GM18870 (cell line): ENCODE measurements at regions not wholly inside any gene's neighbourhood (a gene's known extent, or its start where the extent isn't known, plus 50 kb on each side); places are given as distances from the start of the nearest gene placed in this dataset.
"Not testable (repeated sequence)": the region's sequence is repeated elsewhere in the genome, so short reads cannot be mapped to it uniquely, and the experiment has no call there.

Experiments
- ATAC-seq: cut with Tn5 transposase; IDR thresholded peaks from one replicate; pipeline ENCODE4 v1.9.1; 2021; ENCODE audit warnings: moderate library complexity; ENCODE audit not compliant: unreplicated experiment

DNA sequence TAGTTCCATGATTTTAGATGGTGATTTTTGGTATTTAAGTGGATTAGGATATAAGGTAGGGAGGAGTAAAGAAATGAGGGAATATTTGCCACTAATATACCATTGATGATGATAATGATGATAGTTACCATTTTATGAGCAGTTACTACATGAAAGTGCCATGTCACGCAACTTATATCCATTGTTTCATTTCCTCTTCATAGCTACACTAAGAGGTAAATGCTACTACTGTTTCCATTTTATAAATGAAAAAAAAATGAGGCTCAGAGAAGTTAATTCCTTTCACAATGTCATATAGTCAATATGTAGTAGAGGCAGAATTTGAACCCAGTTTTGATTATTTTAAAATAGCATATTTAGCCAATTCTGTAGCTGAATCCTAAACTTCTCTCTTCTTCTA, 112.2 kb upstream of the ADRA1B start:
- ATAC-seq = no peak

DNA sequence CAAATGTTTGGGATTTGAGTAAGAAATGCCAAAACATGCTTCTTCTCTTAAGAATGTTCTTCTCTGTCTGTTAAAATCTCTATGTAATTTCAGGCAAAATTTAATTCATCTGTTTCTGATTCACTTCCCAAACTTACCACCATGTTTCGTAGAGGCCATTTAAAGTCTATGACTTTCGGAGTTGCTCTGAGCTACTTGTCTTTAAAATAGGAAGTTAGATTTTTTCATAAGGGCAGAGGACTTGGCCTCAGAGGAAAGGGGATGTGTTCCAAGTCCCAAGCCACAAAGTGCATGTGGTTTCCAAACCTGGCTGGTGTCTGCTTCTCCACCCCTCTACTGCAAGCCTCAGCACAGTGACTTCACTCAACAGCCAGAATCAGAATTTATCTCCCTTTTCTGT, 111.3 kb upstream of the ADRA1B start:
- no peak for ATAC-seq

DNA sequence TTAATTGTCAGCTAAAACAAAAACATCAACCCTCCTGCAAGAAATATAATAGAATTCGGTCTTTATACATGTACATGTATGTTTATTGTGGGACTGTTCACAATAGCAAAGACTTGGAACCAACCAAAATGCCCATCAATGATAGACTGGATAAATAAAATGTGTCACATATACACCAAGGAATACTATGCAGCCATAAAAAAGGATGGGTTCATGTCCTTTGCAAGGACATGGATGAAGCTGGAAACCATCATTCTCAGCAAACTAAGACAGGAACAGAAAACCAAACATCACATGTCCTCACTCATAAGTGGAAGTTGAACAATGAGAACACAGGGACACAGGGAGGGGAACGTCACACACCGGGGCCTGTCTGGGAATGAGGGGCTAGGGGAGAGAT, 109.1 kb upstream of the ADRA1B start:
- ATAC-seq = not testable (repeated sequence)

DNA sequence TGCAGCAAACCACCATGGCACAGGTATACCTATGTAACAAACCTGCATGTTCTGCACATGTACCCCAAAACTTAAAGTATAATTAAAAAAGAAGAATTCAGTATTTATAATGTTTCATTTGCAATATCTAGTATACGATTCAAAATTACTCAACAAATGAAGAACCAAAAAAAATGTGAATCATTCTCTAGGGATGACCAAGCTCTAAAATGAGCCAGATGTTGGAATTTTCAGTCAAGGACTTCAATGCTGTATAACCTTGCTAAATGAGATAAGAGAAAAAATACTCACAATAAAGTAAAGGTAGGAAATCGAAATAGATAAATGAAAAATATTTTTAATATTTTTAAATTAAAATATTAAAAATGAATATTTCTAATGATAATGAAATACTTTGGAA, 108.7 kb upstream of the ADRA1B start:
- ATAC-seq = no peak

DNA sequence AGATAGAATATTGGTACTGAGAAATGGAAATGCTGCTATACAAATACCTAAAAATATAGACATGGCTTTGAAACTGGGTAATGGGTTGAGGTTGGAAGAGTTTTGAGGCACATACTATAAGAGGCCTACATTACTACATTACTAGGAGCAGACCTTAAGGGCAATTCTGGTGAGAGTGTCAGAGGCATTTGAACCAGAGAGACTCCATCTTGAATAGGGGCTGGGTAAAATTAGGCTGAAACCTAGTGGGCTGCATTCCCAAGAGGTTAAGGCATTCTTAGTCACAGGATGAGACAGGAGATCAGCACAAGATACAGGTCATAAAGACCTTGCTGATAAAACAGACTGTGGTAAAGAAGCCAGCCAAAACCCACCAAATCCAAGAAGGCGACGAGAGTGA, 104.6 kb upstream of the ADRA1B start:
- no peak for ATAC-seq

DNA sequence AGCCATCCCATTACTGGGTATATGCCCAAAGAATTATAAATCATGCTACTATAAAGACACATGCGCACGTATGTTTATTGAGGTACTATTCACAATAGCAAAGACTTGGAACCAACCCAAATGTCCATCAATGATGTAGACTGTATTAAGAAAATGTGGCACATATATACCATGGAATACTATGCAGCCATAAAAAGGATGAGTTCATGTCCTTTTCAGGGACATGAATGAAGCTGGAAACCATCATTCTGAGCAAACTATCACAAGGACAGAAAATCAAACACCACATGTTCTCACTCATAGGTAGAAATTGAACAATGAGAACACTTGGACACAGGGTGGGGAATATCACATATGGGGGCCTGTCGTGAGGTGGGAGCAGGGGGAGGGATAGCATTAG, 103.5 kb upstream of the ADRA1B start:
- ATAC-seq = not testable (repeated sequence)

DNA sequence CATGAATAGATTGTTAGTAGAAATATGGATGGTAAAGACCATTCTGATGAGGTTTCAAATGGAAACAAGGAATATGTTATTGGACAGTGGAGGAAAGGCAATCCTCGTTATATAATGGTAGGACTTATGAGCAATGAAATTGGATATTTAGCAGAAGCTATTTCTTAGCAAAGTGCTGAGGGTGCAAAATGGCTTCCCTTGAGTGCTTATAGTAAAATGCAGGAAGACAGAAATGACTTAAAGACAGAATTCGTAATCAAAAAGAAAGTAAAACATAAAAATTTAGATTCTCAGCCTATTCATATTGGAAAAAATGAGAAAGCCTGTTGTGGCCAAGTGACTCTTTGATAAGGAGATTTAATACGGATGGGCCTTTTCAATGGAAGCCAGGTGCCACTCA, 102.1 kb upstream of the ADRA1B start:
- no peak for ATAC-seq

DNA sequence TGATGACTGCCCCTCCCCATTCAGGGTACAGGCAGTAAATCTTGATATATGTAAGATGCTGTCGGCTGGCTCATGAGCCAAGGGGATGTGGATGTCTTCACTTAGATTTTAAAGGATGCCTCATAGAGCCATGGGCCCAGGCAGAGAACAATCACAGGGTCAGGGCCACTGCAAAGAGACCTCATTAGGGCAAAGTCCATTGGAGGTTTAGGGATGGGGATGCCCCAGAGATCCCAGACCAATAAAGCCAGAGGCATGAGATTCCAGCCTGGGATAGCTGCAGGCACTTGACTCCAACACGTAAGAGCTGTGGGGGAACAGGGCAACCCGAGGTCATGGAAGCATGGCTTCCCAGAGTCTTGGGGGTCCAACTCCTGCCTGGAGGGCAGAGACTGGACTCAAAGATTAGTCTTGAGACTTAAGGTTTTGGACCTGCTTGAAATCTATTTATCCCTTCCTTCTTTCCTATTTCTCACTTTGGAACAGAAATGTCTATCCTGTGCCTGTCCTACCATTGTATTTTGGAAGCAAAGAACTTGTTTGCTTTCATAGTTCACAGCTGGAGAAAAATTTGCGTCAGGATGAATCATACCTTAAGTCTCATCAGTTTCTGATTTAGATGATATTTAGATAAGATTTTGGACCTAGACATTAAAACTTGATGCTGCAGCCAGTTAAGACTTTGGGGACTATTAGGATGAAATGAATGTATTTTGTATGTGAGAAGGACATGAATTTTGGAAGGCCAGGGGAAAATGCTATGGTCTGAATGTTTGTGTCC, 101.3 kb upstream of the ADRA1B start:
- no peak for ATAC-seq

DNA sequence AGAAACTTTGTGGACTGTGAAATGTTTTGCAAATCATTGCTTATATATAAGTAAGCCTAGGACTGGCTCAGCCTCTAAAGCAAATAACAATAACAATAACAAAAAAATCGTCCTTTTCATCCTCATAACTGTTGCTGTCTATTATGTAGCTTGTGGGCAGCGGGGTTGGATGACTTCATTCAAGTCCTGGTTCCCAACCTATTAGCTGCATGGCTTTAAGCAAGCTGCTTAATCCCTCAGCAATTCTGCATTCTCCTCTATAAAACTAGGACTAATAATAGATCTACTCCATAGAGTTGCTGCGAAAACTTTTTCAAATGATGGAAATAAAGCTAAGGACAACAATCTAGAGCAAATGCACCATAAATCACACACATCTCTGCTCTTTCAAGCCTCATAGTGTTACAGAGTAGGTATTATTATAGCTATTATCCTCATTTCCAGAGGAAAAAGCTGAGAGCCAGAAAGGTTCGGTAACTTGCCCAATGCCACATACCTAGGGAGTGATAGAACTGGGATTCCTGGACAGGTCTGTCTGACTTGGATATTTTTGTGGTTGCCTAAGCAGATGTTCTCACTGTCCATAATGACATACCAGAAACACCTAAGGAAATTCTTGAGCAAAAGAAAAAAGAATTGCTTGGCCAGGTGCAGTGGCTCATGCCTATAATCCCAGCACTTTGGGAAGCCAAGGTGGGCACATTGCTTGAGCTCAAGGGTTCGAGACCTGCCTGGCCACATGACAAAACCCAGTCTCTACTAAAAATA, 98.8 kb upstream of the ADRA1B start:
- ATAC-seq = no peak

DNA sequence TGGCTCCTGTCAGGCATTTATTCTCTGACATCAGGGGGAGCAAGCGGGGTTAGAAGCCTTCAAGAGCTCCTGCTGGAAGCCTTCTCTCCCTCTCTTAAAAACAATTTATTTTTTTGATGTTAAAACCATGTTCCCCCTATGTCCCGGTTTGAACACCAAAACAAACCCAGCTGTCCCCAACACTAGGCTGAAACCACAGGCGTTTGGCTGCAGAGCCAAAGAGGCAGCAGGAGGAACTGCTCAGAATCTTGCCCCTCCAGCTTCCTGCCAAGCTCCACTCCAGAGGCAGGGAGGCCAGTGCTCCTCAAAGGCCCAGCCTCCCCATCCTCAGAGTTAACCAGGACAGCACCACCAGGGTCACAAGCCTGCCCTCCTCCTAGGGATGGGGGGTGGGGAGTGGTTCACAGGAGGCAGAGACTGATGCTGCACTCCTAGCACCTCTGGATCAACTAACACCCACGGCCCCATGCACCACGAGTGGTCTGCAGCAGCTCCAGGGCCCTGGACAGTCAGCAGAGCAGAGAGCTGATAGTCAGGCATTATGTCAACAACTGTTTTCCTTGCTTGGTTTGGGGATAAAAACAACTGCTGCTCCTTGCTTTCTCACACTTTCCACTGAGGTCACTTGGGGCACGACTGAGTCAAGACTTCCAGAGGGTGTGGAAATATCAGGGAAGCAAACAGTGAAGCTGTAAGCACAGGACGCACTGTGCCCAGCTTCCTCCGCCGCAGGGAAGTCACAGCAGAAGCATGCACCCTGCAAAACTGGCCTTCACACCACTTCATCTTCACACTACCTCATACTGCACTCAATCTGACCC, 96.5 kb upstream of the ADRA1B start:
- no peak for ATAC-seq

DNA sequence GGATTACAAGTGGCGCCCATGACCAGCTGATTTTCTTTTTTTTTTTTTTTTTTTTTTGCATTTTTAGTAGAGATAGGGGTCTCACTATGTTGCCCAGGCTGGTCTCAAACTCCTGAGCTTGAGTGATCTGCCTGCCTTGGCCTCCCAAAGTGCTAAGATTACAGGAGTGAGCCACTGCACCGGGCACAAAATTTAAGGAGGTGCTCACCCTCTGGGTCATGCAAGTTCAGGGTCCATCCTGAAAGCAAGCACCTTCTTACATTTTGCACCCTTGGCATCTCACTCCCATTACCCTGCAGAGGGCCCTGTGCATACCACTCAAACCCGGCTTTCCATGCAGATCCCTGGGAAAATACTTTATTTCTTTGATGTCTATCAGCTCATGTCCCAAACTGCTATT, 95.6 kb upstream of the ADRA1B start:
- no peak for ATAC-seq

DNA sequence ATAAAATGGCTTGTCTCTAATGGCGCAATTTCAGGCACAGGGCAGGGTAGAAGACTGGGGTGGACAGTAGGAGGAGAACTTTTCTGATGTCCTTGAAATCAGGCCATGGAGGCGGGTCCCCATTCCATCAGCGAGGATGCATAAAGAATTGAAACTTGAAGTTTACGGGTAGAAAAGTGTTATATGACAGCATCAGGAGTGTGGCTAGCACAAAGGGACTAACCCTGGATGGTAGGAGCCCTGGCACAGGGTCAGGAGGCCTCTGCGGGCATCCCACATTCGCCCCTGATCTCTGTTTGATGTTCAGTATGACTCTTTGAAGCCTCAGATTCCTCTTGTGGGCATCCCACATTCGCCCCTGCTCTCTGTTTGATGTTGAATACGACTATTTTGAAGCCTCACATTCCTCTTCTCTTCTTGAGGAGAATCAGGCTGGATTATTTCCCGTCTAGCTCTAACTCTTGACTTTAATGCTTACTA, 94.8 kb upstream of the ADRA1B start:
- no peak for ATAC-seq

DNA sequence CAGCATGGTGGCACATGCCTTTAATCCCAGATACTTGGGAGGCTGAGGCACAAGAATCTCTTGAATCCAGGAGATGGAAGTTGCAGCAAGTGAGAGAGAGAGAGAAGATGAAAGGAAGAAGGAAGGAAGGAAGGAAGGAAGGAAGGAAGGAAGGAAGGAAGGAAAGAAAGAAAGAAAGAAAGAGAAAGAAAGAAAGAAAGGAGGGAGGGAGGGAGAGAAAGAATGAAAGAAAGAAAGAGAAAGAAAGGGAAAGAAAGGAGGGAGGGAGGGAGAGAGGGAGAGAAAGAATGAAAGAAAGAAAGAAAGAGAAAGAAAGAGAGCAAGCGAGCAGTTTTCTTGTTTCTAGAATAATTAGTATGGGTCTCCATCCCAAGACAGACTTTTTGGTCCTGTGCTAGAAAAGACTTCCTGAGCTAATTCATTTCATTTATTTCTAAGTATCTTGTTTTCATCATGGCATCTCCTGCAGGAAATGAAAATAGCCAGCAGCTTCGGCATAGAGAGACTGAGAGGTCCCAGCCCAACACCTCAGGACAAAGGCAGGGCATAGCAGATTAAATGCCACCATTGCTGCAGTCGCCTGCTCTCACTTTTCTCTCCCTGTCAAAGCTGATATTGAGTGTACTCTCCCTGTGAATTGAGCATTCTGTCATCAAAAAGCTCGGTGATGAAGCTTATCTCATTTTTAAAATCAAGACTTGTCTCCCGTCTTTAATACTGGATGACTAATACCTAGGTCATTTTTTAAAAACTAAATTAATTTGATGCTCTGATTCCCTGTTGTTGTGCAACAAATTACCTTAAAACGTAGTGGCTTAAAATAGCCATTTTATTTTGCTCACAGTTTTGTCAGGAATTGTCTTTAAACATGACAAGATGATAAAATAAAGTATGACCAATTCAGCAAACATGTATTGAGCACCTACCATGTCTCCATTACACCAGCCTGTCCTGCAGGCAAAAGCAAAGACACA, 91.8 kb upstream of the ADRA1B start:
- ATAC-seq = no peak

DNA sequence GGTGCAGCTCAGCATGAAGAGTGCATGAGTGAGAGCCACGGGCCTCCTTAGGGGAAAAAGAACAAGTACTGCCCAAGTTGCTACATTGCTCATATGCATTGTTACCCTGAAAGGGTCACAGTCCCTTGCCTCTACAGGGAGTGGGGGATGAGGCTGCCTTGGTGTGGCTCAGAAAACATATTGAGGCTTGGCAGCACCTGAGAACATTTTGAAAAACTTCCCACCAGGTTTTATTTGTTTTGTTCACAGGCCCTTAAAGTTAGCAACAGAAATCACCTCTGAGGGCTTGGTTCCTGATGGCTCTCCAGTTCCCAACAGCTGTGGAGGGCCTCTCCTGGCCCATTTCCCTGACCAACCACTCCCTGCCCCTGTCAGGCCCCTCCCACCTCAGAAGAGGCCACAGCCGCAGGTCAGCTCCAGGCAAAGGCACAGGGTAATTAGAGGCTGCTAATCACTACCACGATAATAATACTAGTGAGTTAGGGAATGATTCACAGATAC, 90.7 kb upstream of the ADRA1B start:
- ATAC-seq = no peak

DNA sequence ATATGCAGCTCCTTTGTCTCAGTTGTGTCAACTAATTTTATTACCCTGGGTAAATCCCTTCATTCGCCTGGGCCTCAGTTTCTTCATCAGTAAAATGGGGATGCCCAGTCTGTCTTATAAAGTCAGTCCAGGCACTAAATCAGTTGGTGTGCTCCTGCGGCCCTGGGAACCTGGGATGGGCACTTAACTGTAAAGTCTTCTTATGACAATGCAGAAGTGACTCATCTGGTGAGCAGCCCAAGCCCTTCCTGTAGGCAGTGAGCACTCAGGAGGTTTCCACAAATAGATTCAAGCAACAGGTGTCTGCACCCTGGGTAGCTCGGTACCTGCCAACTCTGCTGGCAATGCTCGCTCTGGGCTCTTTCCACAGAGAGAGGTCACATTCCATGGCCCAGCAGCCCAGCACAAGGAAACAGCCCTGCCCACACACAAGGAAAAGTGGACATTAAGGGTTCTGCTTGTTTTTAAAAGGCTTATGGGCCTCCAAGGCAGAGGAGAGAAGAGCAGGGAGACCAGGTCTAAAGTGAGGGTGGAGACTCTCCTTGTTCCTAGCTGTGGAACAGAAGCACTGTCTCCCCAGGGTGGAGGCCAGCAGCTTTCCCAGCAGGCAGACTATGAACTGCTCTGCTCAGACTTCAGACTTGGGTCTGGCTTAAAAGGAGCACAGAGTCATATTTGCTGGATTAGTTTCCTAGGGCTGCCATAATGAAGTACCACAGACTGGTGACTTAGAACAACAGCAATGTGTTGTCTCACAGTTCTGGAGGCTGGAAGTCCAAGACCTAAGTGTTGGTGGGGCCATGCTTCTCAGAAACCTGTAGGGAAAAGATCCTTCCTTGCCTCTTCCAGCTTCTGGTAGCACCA, 89.7 kb upstream of the ADRA1B start:
- ATAC-seq = peak; percentile 95

DNA sequence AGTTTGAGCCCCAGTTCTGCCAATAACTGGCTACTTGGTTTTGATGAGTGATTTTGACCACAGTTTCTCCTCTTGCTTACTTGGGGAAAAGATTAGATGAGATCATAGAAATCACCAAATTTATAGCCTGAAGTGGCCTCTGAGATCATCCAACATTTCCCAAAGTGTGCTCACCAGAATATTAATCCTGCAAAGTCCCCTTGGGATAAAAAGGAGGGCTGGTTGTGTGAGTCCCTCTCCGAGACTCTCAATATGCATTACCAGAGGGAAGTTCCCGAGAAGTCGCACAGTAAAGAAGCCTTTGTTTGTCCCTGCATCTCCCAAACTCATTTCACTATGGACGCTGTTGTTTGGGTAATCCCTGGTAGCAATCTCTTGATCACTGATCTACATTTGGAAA, 88.4 kb upstream of the ADRA1B start:
- ATAC-seq = no peak

DNA sequence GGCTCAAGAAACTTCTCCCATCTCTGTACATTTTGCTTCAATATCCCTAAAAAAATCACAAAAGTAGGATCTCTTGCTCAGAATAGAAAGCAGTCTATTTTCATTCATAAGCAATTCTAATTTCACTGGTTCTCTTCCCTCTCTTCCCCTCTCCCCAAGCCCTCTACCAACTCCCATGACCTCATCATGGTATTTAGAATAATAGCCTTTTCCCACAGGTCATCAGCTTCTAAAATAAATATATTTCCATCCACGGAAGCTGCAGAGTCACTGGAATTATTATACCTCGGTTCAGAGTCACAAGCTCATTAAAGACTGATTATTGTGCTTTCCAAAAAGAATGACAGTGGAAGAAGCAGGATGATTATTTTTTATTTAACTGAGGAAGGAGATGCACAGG, 84.2 kb upstream of the ADRA1B start:
- no peak for ATAC-seq

DNA sequence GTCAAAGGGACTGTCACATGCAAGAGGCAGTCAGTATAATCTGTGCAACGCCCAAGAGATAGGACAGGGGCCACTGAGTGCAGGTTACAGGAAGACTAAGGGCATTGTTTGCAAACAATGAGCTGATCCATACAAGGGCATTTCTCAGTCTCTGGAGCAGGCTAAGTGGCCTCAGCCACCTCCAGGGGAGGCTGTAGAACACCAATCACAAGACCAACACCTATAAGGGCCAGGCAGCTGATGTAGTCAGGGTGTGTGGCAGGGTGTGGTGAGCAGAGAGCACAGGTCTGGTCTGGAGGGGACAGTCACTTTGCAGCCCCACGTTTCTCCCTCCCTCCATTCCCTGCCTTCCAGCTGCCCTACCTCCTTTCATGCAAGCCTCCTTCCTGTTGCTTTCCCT, 83.2 kb upstream of the ADRA1B start:
- ATAC-seq = no peak

DNA sequence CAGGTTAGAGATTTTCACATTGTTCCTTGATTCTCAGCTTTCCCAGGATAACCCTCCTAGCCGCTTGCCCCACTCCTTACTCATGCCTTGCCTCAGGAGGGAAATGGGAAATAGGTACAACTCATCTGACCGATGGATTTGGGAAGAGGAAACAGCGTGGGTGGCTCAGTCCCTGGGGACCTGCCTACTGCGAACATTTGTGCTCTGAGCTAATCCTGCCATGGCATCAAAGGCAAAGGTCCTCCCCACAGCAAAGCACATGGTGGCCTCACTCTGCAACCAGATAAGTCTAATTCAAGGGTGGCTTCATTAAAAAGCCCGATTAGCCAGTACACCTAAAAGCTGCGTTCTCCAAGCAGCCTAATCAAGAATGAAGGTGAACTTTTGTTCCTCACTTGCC, 82.4 kb upstream of the ADRA1B start:
- ATAC-seq = no peak
